ENCODE measurements at regions not wholly inside any gene's neighbourhood (a gene's known extent, or its start where the extent isn't known, plus 50 kb on each side); places are given as distances from the start of the nearest gene placed in this dataset.

GRCh38 chr18:5772306-5773105, 122.8 kb downstream of the TMEM200C start:
- Histone ChIP-seq H3K9me3 (ENCODE audit: control insufficient read depth in 1 of 2, insufficient read depth in 1 of 2, low read depth in 1 of 2, low read length in 2 of 2) (peaks cover 11 to 13% of the 10 kb centered on the region in 2 experiments; a peak in 2 of 4 replicates), H3K36me3 (ENCODE audit: control insufficient read depth in 1 of 2, insufficient read depth in 2 of 2, low read length in 2 of 2) (no peaks in the 10 kb centered on the region), H3K79me2 (ENCODE audit: insufficient read depth, low read length) (no peaks in the 10 kb centered on the region), H3K4me3 (replicated peaks in 1 of 2; ENCODE audit: low read depth in 1 of 2, low read length in 2 of 2) (no peak overlapping the region), H3K9me2 (ENCODE audit: insufficient read depth) (no peaks in the 10 kb centered on the region), H3K4me2 (ENCODE audit: low read length) (no peak overlapping the region), H4K20me1 (ENCODE audit: insufficient read depth) (no peaks in the 10 kb centered on the region), H3K9ac (ENCODE audit: low read length) (no peak overlapping the region), H2AFZ (ENCODE audit: low read depth, low read length, poor library complexity, severe bottlenecking) (no peak overlapping the region), H3K4me1 (ENCODE audit: control insufficient read depth in 1 of 2, insufficient read depth in 2 of 2, low read length in 2 of 2) (no peaks in the 10 kb centered on the region), H3K27ac (ENCODE audit: low read depth, low read length) (no peak overlapping the region), H3K27me3 (ENCODE audit: insufficient read depth, low read length) (no peaks in the 10 kb centered on the region)
- no TSS peak for BruUV-seq (replicated peaks)
- CTCF ChIA-PET = no interaction called here
- intact Hi-C loops (cut with micrococcal nuclease) = no loop called here
- ATAC-seq (no peak), DNase-seq (ENCODE audit: low read depth, low spot score) (no peak)
- RAD21 ChIA-PET (ENCODE audit: low non-redundant PET in 1 of 2, low total read pairs in 2 of 2, uncharacterized antibody in 2 of 2, unreplicated experiment in 2 of 2) = no interaction called here
- POLR2A ChIA-PET = no interaction called here
- no peak for TF ChIP-seq RAD21 (IDR thresholded peaks at IDR 0.05; ENCODE audit: low read depth)
- TF ChIP-seq YY1 (IDR thresholded peaks at IDR 0.05; ENCODE audit: extremely low read depth, insufficient replicate concordance, low read depth, low read length) = no peak
- TF ChIP-seq ELF1 (IDR thresholded peaks at IDR 0.05; ENCODE audit: borderline replicate concordance, low read depth) = no peak
- TF ChIP-seq, protein P1, sequence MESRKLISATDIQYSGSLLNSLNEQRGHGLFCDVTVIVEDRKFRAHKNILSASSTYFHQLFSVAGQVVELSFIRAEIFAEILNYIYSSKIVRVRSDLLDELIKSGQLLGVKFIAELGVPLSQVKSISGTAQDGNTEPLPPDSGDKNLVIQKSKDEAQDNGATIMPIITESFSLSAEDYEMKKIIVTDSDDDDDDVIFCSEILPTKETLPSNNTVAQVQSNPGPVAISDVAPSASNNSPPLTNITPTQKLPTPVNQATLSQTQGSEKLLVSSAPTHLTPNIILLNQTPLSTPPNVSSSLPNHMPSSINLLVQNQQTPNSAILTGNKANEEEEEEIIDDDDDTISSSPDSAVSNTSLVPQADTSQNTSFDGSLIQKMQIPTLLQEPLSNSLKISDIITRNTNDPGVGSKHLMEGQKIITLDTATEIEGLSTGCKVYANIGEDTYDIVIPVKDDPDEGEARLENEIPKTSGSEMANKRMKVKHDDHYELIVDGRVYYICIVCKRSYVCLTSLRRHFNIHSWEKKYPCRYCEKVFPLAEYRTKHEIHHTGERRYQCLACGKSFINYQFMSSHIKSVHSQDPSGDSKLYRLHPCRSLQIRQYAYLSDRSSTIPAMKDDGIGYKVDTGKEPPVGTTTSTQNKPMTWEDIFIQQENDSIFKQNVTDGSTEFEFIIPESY (IDR thresholded peaks at IDR 0.05; ENCODE audit: extremely low read depth, insufficient replicate concordance, low read length) = no peak
- TF ChIP-seq CBX3 (IDR thresholded peaks at IDR 0.05; ENCODE audit: low read depth) = no peak
- TF ChIP-seq, protein P2, sequence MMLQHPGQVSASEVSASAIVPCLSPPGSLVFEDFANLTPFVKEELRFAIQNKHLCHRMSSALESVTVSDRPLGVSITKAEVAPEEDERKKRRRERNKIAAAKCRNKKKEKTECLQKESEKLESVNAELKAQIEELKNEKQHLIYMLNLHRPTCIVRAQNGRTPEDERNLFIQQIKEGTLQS (IDR thresholded peaks at IDR 0.05) = no peak
- no peak for TF ChIP-seq MAX (IDR thresholded peaks at IDR 0.05)
- no peak for TF ChIP-seq ZNF274 (IDR thresholded peaks at IDR 0.05; ENCODE audit: low read depth, low read length)
- no peak for TF ChIP-seq CTCF (IDR thresholded peaks at IDR 0.05 in 2 of 3, conservative IDR thresholded peaks at IDR 0.05 in 1 of 3; ENCODE audit: borderline replicate concordance in 1 of 3, insufficient read depth in 1 of 3, low read depth in 2 of 3, low read length in 2 of 3)
- no peak for TF ChIP-seq SIN3A (IDR thresholded peaks at IDR 0.05; ENCODE audit: low read depth)
- no peak for TF ChIP-seq CEBPB (IDR thresholded peaks at IDR 0.05; ENCODE audit: low read depth)
- no peak for TF ChIP-seq POLR2A (IDR thresholded peaks at IDR 0.05; ENCODE audit: borderline replicate concordance, extremely low read depth, insufficient read depth, insufficient read length)
- TF ChIP-seq, protein P3, sequence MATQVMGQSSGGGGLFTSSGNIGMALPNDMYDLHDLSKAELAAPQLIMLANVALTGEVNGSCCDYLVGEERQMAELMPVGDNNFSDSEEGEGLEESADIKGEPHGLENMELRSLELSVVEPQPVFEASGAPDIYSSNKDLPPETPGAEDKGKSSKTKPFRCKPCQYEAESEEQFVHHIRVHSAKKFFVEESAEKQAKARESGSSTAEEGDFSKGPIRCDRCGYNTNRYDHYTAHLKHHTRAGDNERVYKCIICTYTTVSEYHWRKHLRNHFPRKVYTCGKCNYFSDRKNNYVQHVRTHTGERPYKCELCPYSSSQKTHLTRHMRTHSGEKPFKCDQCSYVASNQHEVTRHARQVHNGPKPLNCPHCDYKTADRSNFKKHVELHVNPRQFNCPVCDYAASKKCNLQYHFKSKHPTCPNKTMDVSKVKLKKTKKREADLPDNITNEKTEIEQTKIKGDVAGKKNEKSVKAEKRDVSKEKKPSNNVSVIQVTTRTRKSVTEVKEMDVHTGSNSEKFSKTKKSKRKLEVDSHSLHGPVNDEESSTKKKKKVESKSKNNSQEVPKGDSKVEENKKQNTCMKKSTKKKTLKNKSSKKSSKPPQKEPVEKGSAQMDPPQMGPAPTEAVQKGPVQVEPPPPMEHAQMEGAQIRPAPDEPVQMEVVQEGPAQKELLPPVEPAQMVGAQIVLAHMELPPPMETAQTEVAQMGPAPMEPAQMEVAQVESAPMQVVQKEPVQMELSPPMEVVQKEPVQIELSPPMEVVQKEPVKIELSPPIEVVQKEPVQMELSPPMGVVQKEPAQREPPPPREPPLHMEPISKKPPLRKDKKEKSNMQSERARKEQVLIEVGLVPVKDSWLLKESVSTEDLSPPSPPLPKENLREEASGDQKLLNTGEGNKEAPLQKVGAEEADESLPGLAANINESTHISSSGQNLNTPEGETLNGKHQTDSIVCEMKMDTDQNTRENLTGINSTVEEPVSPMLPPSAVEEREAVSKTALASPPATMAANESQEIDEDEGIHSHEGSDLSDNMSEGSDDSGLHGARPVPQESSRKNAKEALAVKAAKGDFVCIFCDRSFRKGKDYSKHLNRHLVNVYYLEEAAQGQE (IDR thresholded peaks at IDR 0.05; ENCODE audit: low read depth) = no peak
- TF ChIP-seq ZFX (IDR thresholded peaks at IDR 0.05) = no peak
- no peak for TF ChIP-seq EGR1 (IDR thresholded peaks at IDR 0.05; ENCODE audit: low read depth)
- TF ChIP-seq SP1 (IDR thresholded peaks at IDR 0.05; ENCODE audit: low read depth) = no peak
- no peak for TF ChIP-seq JUND (IDR thresholded peaks at IDR 0.05)
